ENCODE measurements at regions not wholly inside any gene's neighbourhood (a gene's known extent, or its start where the extent isn't known, plus 50 kb on each side); places are given as distances from the start of the nearest gene placed in this dataset.

GRCh38 chr2:125850541-125850940, 805.4 kb upstream of the GYPC start:
- no peak for DNase-seq (ENCODE audit: low read depth in 2 of 2, low spot score in 1 of 2)

DNA sequence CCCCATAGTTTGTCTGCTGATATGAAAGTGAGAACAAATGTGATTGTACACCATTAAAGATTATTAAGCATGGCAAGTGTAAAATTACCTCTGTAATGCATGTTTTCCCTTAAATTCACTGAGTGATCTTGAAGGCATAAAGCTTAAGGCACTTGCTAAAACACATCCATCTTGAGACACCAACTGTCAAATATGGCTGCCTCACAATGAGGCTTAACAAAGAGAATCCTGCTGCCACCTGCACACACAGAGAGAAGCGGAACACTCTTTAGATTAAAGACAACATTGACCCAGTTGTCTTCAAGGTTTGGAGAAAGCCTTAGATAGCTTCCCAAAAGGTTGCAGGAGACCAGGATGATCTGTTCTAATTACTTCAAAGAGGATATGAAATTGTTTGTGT, 803.6 kb upstream of the GYPC start:
- no peak for DNase-seq (ENCODE audit: low read depth in 2 of 2, low spot score in 1 of 2)

- DNase-seq (ENCODE audit: low read depth in 2 of 2, low spot score in 1 of 2) = no peak
These were observed 802.3 kb upstream of the GYPC start for GRCh38 chr2:125853626-125854025.

DNA sequence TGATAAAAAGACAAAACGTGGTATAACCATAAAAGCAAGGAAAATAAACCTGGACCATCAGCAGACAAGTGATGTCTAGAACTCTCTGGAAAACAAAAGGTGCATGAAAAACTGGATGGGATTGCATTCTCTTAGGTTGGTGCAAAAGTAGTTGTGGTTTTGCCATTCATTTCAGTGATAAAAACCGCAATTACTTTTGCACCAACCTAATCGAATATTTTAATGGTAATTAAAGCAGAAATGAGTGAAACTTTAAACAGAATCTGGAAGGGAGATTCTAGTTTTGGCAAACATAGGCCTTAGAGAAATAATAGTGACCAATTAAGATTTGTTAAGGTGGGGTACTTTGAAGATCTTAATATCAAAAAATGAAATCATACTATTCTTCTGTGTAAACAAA, 800.8 kb upstream of the GYPC start:
- no peak for DNase-seq (ENCODE audit: low read depth in 2 of 2, low spot score in 1 of 2)

DNA sequence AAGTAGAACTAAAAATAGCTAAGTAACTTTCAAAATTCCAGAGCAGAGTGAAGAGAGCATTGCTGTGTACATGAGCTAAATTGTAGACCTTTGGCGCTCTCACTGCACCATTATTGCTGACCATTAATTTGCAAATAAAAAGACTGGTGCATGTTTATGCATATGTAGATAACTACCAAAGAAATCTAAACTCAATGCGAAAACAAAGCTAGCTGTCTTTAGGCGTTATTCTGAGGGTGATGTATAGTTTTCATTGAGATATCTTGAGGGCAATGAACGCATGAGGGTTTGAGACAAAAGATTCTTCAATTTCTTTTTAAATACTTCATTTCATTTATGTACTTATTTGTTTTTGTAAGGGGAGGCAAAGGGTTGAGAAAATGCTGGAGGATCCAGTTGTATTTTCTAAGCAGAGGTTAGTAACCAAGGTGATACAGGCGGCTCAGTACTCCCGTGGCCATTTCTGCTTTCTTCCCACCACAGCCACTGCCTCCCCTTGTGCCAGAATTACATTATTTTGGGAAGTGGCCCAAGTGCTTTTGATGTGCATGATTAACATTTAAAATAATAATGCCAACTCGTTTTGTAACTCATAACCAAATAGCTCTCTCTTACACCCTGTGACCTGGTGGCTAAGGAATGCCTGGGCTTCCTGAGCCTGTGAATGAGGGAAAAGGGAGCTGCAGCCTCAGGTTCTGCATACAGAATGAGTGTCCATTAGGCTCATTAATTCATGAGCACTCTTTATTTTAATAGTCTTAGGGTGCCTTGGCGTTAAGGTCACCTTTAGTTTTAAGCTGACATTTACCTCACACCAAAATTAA, 797.8 kb upstream of the GYPC start:
- no peak for DNase-seq (ENCODE audit: low read depth in 2 of 2, low spot score in 1 of 2)

DNA sequence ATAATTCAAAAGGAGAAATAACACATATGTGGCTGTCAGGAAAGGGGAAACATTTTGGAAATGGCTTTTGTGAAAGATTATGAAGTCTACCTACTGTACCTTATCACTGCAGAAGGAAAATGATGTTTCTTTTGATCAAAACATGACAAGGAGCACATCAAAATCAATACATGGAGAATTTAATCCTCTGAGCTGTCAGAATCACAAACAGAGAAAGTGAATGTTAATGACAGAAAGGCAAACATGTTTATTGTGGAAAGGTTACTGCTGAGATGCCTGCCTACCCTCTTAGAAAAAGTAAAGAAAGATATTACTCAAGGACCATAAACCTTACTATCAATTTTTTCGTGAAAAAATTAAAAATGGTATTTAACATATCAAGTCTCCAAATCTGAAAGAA, 794.5 kb upstream of the GYPC start:
- DNase-seq (ENCODE audit: low read depth in 2 of 2, low spot score in 1 of 2) = no peak

- DNase-seq (ENCODE audit: low read depth in 2 of 2, low spot score in 1 of 2) = no peak
These were observed 788.0 kb upstream of the GYPC start for GRCh38 chr2:125867908-125868307.

GRCh38 chr2:125870264-125870663, 785.7 kb upstream of the GYPC start:
- no peak for DNase-seq (ENCODE audit: low read depth in 2 of 2, low spot score in 1 of 2)

DNA sequence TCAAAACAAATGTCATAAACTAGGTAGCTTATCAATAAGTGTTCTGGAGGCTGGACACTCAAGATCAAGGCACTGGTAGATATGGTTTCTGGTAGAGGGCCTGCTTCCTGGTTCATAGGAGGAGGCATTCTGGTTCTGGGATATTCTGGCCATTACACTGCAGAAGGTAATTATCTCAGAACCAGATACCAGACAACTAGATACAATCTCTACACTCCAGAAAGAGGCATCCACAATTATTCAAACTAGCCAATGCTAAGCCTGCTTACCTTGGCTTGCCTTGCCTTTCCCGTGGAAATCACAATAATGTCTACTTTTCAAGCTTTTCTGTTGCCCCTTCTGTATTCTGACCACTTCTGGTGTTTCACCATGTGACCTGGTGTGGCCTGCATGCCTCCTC, 785.2 kb upstream of the GYPC start:
- DNase-seq (ENCODE audit: low read depth in 2 of 2, low spot score in 1 of 2) = no peak

- DNase-seq (ENCODE audit: low read depth in 2 of 2, low spot score in 1 of 2) = no peak
These were observed 781.4 kb upstream of the GYPC start for GRCh38 chr2:125874564-125874963.

DNA sequence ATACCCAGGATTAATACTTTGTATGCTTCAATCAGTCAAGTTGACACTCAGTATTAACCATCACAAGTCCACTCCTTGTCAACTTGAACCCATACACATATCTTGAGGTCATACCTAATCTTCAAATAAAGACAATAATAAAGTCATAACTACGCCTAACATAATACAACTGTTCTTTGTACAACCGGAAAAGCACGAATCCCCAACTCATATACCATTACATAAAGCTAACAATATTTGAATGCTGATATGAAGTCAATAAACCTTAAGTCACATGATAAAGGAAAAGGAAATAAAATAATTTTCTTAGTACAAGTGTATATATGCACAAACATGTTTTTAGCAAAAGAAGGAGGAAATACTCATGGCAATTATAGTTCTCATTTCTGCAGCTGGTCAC, 770.6 kb upstream of the GYPC start:
- DNase-seq (ENCODE audit: low read depth in 2 of 2, low spot score in 1 of 2) = no peak

DNA sequence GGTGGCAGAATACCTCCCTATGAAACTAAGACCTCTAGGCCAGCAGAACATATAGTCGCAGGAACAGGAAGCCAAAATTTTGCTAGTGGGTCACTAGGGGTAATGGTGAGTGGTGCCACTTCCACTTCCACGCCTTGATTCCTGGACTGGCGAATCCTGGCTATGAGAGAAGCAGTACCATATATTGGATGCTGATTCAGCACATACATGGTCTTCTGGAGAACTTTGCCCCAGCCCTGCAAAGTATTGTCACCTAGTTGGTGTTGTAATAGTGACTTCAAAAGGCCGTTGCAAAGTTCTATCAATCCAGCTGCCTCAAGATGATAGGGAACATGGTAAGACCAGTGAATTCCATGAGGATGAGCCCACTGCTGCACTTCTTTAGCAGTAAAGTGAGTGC, 769.8 kb upstream of the GYPC start:
- no peak for DNase-seq (ENCODE audit: low read depth in 2 of 2, low spot score in 1 of 2)

DNA sequence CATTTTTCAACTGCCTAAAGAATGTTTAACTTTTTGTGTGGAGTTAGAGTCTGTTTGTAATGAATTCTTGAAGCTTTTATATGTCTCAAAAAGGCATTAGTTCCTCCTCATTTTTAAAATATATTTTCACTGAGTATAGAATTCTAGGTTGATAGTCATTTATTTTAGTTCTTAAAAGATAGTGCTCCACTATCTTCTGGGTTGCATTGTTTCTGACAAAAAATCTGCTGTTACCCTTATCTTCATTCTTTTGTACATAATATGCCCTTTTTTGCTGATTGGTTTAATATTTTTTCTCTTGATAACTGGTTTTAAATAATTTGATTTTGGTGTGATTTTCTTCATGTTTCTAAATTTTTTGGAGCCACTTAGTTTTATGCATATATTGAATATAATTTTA, 754.7 kb upstream of the GYPC start:
- no peak for DNase-seq (ENCODE audit: low read depth in 2 of 2, low spot score in 1 of 2)

- no peak for DNase-seq (ENCODE audit: low read depth in 2 of 2, low spot score in 1 of 2)
These were observed 729.9 kb upstream of the GYPC start for GRCh38 chr2:125925891-125926546.

GRCh38 chr2:125935559-125935958, 720.4 kb upstream of the GYPC start:
- DNase-seq (ENCODE audit: low read depth in 2 of 2, low spot score in 1 of 2) = no peak

- no peak for DNase-seq (ENCODE audit: low read depth in 2 of 2, low spot score in 1 of 2)
These were observed 713.2 kb upstream of the GYPC start for GRCh38 chr2:125942585-125943424.

DNA sequence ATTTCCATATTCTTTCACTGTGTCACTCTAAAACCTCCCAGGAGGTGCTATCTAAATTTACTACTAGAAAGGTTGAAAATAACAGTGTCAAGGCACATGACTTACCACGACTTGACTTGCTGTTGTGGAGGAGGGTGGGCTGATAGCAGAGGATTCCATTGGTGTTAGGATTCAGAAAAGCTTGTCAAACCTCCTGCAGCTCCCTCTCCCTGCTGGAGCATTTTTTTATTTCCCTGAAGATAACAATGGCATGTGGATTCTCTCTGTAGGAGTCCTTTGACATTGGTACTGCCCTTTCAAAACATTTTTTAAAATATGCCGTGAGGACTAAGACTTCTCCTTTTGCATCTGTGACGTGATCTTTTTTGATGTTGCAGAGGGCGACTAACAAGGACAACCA, 696.9 kb upstream of the GYPC start:
- no peak for DNase-seq (ENCODE audit: low read depth in 2 of 2, low spot score in 1 of 2)

DNA sequence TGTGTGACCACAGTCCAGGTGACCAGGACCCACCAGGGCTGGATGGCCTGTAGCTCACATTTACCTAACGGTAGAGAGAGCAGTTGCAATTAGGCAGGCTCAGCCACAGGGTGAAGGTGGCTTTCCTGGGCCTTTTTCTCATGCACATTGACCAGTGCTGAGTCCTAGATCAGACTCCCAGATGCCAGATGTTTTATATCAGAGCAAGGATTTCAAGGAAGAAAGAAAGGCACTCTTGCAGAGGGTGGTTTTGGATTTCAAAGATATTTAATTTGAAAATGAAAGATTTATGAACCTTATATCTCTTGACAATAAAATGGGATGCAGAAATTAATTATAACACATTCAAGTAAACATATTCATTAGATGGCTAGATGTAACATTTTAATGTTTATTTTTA, 694.2 kb upstream of the GYPC start:
- no peak for DNase-seq (ENCODE audit: low read depth in 2 of 2, low spot score in 1 of 2)

DNA sequence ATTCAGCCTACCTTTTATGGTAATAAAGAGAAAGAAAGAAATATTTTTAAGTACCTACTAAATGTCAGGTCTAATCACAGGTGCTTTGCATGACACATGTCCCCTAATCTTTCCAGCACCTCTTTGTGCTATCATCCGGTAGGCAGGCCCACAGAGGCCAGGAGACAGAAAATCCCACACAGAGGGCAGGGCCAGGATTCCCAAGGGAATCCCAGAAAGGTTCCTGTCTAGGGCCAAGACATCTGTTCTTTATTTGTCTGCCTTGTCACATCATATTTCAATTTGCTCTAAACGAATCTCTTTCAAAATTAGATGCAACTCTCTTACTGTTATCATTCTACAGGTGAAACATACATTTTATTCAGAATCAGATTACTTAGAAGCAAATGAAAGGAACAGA, 676.1 kb upstream of the GYPC start:
- no peak for DNase-seq (ENCODE audit: low read depth in 2 of 2, low spot score in 1 of 2)

DNA sequence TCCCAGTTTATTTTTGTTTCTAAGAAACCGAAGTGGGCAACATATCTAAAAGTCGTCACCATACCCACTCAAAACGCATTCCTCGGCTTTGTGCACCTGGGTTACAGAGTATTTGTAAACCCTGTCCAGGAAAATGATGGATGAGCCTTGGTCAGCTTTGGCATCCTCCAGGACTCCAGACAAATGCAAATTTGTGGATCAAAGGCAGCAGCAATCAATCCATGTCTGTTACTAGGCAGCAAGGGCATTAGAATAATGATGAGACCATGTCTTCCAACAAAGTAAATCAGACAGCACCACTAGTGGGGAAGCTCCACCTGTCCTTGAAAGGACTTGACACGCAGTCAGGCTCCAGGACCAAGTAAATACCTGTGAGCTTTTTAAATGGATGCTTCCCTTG, 672.6 kb upstream of the GYPC start:
- no peak for DNase-seq (ENCODE audit: low read depth in 2 of 2, low spot score in 1 of 2)

DNA sequence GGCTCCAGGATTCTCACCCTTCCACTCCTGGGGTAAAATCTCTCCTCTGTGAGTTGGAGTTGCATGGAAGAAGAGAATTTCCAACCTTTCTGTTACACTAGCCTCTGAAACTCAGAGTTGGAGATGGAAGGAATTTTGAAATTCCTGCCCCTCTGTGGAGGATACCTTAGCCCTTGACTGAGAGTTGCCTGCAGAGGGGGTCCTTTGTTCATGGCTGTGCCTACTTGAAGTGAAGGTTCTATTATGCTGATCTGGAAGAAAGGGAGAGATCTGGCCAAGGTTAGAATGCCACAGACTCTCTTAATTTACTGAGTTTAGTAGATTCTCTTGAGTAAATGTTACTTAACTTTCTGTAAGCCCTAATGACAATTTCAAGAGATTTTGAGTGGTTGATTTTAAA, 626.6 kb upstream of the GYPC start:
- no peak for DNase-seq (ENCODE audit: low read depth in 2 of 2, low spot score in 1 of 2)

DNA sequence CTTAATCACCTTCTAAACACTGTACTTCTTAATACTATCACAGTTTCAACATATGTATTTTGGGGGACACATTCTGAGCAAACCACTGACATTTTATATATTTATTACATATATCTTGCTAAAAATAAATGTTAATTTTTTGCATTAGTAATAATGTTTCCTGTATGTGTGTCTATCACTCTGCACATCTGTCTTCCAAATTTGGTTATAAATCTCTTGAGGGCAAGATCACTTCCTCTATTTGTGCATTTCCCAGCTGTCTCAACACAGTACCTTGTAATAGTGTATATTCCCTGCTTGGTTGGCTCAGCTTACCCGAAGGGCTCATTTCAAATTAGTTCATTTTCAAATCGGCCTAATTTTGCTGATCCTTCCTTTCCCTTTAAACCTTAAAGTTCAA, 617.1 kb upstream of the GYPC start:
- no peak for DNase-seq (ENCODE audit: low read depth in 2 of 2, low spot score in 1 of 2)
